ENCODE measurements at regions not wholly inside any gene's neighbourhood (a gene's known extent, or its start where the extent isn't known, plus 50 kb on each side); places are given as distances from the start of the nearest gene placed in this dataset.
"Not testable (repeated sequence)": the region's sequence is repeated elsewhere in the genome, so short reads cannot be mapped to it uniquely, and the experiment has no call there.

- DNase-seq = no peak
These were observed 205.9 kb upstream of the LINGO1 start for GRCh38 chr15:77838595-77838994.

- no peak for DNase-seq
These were observed 205.3 kb upstream of the LINGO1 start for GRCh38 chr15:77838061-77838460.

- no peak for DNase-seq
These were observed 204.9 kb upstream of the LINGO1 start for GRCh38 chr15:77837649-77838025.

GRCh38 chr15:77836906-77837648 is 204.4 kb upstream of the LINGO1 start:
- DNase-seq = no peak

GRCh38 chr15:77836121-77836692 is 203.5 kb upstream of the LINGO1 start:
- no peak for DNase-seq

GRCh38 chr15:77834276-77834990 is 201.7 kb upstream of the LINGO1 start:
- DNase-seq = no peak

- DNase-seq = no peak
These were observed 200.2 kb upstream of the LINGO1 start for GRCh38 chr15:77832874-77833273.

GRCh38 chr15:77831986-77832385 is 199.3 kb upstream of the LINGO1 start:
- no peak for DNase-seq

GRCh38 chr15:77830051-77830468 is 197.3 kb upstream of the LINGO1 start:
- DNase-seq = no peak

- not testable (repeated sequence) for DNase-seq
These were observed 196.6 kb upstream of the LINGO1 start for GRCh38 chr15:77829331-77829730.

GRCh38 chr15:77827860-77828259 is 195.1 kb upstream of the LINGO1 start:
- no peak for DNase-seq

GRCh38 chr15:77826006-77826695 is 193.4 kb upstream of the LINGO1 start:
- DNase-seq = no peak

- DNase-seq = no peak
These were observed 192.8 kb upstream of the LINGO1 start for GRCh38 chr15:77825546-77825945.

GRCh38 chr15:77825252-77825542 is 192.5 kb upstream of the LINGO1 start:
- DNase-seq = no peak

- DNase-seq = no peak
These were observed 191.9 kb upstream of the LINGO1 start for GRCh38 chr15:77824361-77825251.

GRCh38 chr15:77823736-77824135 is 191.0 kb upstream of the LINGO1 start:
- no peak for DNase-seq

GRCh38 chr15:77822631-77823230 is 190.0 kb upstream of the LINGO1 start:
- no peak for DNase-seq

- DNase-seq = no peak
These were observed 189.2 kb upstream of the LINGO1 start for GRCh38 chr15:77821959-77822256.

- no peak for DNase-seq
These were observed 188.7 kb upstream of the LINGO1 start for GRCh38 chr15:77821188-77821958.

GRCh38 chr15:77819851-77820728 is 187.4 kb upstream of the LINGO1 start:
- DNase-seq = no peak

All from stimulated activated naive CD4-positive, alpha-beta T cell (primary cell).